Calu3 (cell line): ENCODE measurements at regions not wholly inside any gene's neighbourhood (a gene's known extent, or its start where the extent isn't known, plus 50 kb on each side); places are given as distances from the start of the nearest gene placed in this dataset.

Experiments
- BruUV-seq: library from RNA; stranded (reverse); fragments of 400-500 nt; replicated peaks from 2 replicates; lab custom pipeline; 2021; lab: Mats Ljungman, UMichigan
- CTCF ChIA-PET: fragments of 300-600 bp; sonication (Branson Sonifier 250); formaldehyde crosslinking; loops from one replicate; lab custom pipeline; 2022; ENCODE audit warnings: antibody characterized with exemption; lab: Charles Lee
- DNase-seq: peaks from one replicate; pipeline ENCODE4 v3.0.0; 2022
- H3K27ac Mint-ChIP-seq: one replicate; pipeline ENCODE4 v1.8.0; 2022; ENCODE audit warnings: mixed read lengths; ENCODE audit not compliant: unreplicated experiment
- H3K27me3 Mint-ChIP-seq: one replicate; pipeline ENCODE4 v1.8.0; 2022; ENCODE audit warnings: mixed read lengths; ENCODE audit not compliant: unreplicated experiment
- H3K36me3 Mint-ChIP-seq: one replicate; pipeline ENCODE4 v1.8.0; 2022; ENCODE audit warnings: mild to moderate bottlenecking, moderate library complexity, mixed read lengths; ENCODE audit not compliant: insufficient read depth, unreplicated experiment
- H3K4me1 Mint-ChIP-seq: one replicate; pipeline ENCODE4 v1.8.0; 2022; ENCODE audit warnings: mild to moderate bottlenecking, low read depth, mixed read lengths; ENCODE audit not compliant: unreplicated experiment
- H3K4me3 Mint-ChIP-seq: one replicate; pipeline ENCODE4 v1.8.0; 2022; ENCODE audit warnings: mild to moderate bottlenecking, low read depth, moderate library complexity, mixed read lengths; ENCODE audit not compliant: unreplicated experiment
- H3K9me3 Mint-ChIP-seq: one replicate; pipeline ENCODE4 v1.8.0; 2022; ENCODE audit warnings: low read depth, mixed read lengths; ENCODE audit not compliant: unreplicated experiment
- intact Hi-C: fragments of 100-400 bp; cut with micrococcal nuclease; formaldehyde crosslinking; loops from one replicate; pipeline ENCODE4 v1.10.0; 2022; ENCODE audit not compliant: unreplicated experiment
- TF ChIP-seq, protein P1 (sequence below): fragments of 200-600 bp; IDR thresholded peaks from one replicate; pipeline ENCODE4 v1.8.0; 2022; ENCODE audit warnings: antibody characterized with exemption; ENCODE audit not compliant: unreplicated experiment

DNA sequence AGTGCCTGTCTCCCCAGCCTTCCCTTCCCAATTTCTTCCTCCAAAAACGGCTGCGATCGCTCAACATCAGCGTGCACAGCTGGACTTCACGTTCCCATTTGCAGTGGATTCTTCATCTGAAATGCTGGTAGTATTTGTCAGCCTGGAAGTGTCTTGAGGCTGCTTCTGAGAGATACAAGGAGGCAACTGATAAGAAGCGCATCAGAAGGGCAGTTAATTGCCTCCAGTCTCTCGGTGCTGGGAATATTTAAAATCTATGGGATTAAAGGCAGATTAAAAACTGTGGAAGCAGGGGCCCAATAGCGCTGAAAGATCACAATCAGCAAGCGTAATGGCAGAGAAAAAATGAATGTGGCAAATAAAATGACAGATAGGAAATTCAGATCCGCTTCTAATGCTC is 450.0 kb downstream of the GATA3 start:
- Mint-ChIP-seq H3K27me3 (no peaks in the 10 kb centered on the region), H3K36me3 (no peaks in the 10 kb centered on the region), H3K4me1 (peaks cover 10% of the 10 kb centered on the region), H3K27ac (no peak overlapping the region), H3K4me3 (no peak overlapping the region), H3K9me3 (no peaks in the 10 kb centered on the region)
- TF ChIP-seq, protein P1, sequence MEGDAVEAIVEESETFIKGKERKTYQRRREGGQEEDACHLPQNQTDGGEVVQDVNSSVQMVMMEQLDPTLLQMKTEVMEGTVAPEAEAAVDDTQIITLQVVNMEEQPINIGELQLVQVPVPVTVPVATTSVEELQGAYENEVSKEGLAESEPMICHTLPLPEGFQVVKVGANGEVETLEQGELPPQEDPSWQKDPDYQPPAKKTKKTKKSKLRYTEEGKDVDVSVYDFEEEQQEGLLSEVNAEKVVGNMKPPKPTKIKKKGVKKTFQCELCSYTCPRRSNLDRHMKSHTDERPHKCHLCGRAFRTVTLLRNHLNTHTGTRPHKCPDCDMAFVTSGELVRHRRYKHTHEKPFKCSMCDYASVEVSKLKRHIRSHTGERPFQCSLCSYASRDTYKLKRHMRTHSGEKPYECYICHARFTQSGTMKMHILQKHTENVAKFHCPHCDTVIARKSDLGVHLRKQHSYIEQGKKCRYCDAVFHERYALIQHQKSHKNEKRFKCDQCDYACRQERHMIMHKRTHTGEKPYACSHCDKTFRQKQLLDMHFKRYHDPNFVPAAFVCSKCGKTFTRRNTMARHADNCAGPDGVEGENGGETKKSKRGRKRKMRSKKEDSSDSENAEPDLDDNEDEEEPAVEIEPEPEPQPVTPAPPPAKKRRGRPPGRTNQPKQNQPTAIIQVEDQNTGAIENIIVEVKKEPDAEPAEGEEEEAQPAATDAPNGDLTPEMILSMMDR, result no peak
- CTCF ChIA-PET, result interaction anchor here (0.7 kb wide), 1 partner anchor 9 kb away, joined by 4 read pairs; no protein-coding TSS in a partner anchor
- DNase-seq, result no peak
- intact Hi-C loops, result no loop called here
- no TSS peak for BruUV-seq

DNA sequence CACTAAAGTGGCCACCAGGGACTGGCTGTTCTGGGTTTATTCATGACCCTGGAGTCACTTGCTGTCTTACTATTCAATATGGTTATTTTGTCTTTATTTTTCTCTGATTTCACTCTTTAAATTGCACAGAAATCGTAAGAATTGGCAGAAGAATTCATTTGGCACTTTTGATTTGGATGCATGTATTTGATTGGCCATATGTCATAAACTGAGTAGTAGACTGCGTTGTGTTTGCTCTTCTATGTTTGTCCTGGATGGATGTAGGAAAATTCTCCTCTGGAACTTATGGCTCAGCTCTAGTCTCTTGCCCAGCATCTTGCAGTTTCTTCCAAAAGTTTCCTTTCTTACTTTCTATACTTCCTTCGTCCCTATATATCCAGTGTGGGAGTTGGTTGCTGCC is 452.7 kb downstream of the GATA3 start:
- Mint-ChIP-seq H3K4me1 (no peaks in the 10 kb centered on the region), H3K27me3 (no peaks in the 10 kb centered on the region), H3K9me3 (no peaks in the 10 kb centered on the region), H3K36me3 (no peaks in the 10 kb centered on the region), H3K4me3 (no peak overlapping the region), H3K27ac (no peak overlapping the region)
- intact Hi-C loops, result no loop called here
- CTCF ChIA-PET, result no interaction called here
- TF ChIP-seq, protein P1, result no peak
- no peak for DNase-seq
- no TSS peak for BruUV-seq

DNA sequence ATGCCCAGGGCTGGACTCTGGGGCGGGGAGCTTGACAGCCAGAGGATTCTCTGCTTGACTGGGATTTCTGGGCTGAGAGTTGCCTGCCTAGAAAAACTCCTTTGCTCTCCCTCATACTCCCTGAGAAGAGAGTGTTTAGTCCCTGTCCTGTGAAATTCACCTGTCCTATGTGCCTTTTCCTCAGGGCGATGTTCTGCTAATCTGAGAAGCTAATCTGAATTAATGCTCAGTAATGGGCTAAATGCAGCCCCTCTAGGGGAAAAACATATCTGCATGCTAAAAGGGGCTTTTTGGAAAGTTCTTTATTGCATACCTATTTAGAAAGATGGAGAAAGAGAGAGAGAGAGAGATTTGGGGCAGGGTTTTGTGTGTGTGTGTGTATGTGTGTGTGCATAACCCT is 454.4 kb downstream of the GATA3 start:
- Mint-ChIP-seq H3K27me3 (no peaks in the 10 kb centered on the region), H3K36me3 (no peaks in the 10 kb centered on the region), H3K9me3 (no peaks in the 10 kb centered on the region), H3K4me3 (no peak overlapping the region), H3K4me1 (no peaks in the 10 kb centered on the region), H3K27ac (no peak overlapping the region)
- BruUV-seq, result no TSS peak
- CTCF ChIA-PET, result no interaction called here
- DNase-seq, result no peak
- TF ChIP-seq, protein P1, result no peak
- intact Hi-C loops, result no loop called here

DNA sequence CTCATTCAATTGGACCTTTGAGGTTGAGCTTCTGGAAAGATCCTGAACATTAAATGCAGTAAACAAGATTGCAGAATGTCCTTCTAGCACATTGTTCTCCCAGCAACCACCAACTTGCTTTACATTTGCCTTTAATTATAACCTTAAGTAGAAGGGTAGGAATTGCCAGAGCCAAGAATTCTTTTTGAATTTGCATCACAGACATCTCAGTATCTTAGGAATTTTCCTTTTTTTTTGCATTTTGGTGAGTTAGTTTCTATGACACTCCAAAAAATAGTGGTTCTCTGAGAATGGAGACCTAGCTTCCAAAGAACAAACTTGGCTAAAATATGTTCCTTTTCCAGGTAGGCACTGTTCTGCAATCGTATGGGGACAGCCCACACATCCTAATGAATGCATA is 456.0 kb downstream of the GATA3 start:
- no peak overlapping the region for H3K4me3 Mint-ChIP-seq
- CTCF ChIA-PET, result no interaction called here

More for the DNA sequence above, 456.0 kb downstream of the GATA3 start:
- BruUV-seq, result no TSS peak
- TF ChIP-seq, protein P1, result no peak
- Mint-ChIP-seq H3K27me3 (no peaks in the 10 kb centered on the region), H3K9me3 (peaks cover 4% of the 10 kb centered on the region), H3K4me1 (no peaks in the 10 kb centered on the region), H3K36me3 (no peaks in the 10 kb centered on the region), H3K27ac (no peak overlapping the region)
- no peak for DNase-seq
- intact Hi-C loops, result no loop called here
